Esophagus squamous epithelium (tissue), 4 donors: ENCODE measurements at regions not wholly inside any gene's neighbourhood (a gene's known extent, or its start where the extent isn't known, plus 50 kb on each side); places are given as distances from the start of the nearest gene placed in this dataset.

Experiments
- POLR2A ChIP-seq, 4 donors: fragments of 450-650 bp; IDR thresholded peaks; one replicate each; pipeline ENCODE4 v1.6.1; 2017; ENCODE audit warnings: antibody characterized with exemption in 4 of 4, mild to moderate bottlenecking in 4 of 4, moderate library complexity in 3 of 4
- TF ChIP-seq, protein P1 (sequence below), 6 experiments: fragments of 450-650 bp in 4 of 6; fragments of 200-600 bp in 2 of 6; sonication (generic) in 2 of 6; IDR thresholded peaks; one replicate each; pipeline ENCODE4 v1.5.1; 2016 to 2019; ENCODE audit warnings: antibody characterized with exemption in 6 of 6, mild to moderate bottlenecking in 4 of 6, moderate library complexity in 4 of 6

GRCh38 chr6:118718297-118718696 is 66.9 kb upstream of the CEP85L start:
- TF ChIP-seq, protein P1, sequence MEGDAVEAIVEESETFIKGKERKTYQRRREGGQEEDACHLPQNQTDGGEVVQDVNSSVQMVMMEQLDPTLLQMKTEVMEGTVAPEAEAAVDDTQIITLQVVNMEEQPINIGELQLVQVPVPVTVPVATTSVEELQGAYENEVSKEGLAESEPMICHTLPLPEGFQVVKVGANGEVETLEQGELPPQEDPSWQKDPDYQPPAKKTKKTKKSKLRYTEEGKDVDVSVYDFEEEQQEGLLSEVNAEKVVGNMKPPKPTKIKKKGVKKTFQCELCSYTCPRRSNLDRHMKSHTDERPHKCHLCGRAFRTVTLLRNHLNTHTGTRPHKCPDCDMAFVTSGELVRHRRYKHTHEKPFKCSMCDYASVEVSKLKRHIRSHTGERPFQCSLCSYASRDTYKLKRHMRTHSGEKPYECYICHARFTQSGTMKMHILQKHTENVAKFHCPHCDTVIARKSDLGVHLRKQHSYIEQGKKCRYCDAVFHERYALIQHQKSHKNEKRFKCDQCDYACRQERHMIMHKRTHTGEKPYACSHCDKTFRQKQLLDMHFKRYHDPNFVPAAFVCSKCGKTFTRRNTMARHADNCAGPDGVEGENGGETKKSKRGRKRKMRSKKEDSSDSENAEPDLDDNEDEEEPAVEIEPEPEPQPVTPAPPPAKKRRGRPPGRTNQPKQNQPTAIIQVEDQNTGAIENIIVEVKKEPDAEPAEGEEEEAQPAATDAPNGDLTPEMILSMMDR (IDR thresholded peaks at IDR 0.05) = no peak
- no peak for TF ChIP-seq POLR2A (IDR thresholded peaks at IDR 0.05)
